ENCODE measurements at regions not wholly inside any gene's neighbourhood (a gene's known extent, or its start where the extent isn't known, plus 50 kb on each side); places are given as distances from the start of the nearest gene placed in this dataset.

- TF ChIP-seq, protein P1, sequence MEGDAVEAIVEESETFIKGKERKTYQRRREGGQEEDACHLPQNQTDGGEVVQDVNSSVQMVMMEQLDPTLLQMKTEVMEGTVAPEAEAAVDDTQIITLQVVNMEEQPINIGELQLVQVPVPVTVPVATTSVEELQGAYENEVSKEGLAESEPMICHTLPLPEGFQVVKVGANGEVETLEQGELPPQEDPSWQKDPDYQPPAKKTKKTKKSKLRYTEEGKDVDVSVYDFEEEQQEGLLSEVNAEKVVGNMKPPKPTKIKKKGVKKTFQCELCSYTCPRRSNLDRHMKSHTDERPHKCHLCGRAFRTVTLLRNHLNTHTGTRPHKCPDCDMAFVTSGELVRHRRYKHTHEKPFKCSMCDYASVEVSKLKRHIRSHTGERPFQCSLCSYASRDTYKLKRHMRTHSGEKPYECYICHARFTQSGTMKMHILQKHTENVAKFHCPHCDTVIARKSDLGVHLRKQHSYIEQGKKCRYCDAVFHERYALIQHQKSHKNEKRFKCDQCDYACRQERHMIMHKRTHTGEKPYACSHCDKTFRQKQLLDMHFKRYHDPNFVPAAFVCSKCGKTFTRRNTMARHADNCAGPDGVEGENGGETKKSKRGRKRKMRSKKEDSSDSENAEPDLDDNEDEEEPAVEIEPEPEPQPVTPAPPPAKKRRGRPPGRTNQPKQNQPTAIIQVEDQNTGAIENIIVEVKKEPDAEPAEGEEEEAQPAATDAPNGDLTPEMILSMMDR (IDR thresholded peaks at IDR 0.05): no peak
- TF ChIP-seq POLR2A (IDR thresholded peaks at IDR 0.05): no peak
Observed at GRCh38 chr2:116057538-116057937, 1615.1 kb downstream of the DPP10 start.

Measured in body of pancreas (tissue), 4 donors.